GM12872 (cell line): ENCODE measurements at regions not wholly inside any gene's neighbourhood (a gene's known extent, or its start where the extent isn't known, plus 50 kb on each side); places are given as distances from the start of the nearest gene placed in this dataset.

Experiments
- TF ChIP-seq, protein P1 (sequence below): IDR thresholded peaks from 3 replicates; pipeline ENCODE4 v1.5.1; 2011; ENCODE audit warnings: low read depth, mild to moderate bottlenecking, low read length, moderate library complexity; ENCODE audit not compliant: insufficient read depth

DNA sequence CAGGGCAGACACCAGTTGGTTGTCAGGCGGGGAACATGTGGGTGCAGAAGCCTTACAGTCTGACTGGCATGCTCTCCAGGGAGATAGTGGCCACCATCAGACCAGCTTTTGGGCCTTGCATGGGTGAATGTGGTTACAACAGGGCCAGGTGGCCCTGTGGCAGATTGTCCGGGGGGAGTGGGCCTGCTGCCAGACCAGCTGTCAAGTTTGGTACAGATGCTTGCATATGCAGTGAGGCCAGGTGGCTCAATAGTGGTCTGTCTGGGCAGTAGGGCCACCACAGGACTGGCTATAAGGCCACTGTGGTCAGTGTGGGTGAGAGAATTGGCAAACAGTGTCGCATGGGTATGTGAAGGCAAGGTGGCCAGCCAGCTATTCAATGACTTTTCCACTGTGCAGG lies 148.7 kb downstream of the FAM174A start:
- TF ChIP-seq, protein P1, sequence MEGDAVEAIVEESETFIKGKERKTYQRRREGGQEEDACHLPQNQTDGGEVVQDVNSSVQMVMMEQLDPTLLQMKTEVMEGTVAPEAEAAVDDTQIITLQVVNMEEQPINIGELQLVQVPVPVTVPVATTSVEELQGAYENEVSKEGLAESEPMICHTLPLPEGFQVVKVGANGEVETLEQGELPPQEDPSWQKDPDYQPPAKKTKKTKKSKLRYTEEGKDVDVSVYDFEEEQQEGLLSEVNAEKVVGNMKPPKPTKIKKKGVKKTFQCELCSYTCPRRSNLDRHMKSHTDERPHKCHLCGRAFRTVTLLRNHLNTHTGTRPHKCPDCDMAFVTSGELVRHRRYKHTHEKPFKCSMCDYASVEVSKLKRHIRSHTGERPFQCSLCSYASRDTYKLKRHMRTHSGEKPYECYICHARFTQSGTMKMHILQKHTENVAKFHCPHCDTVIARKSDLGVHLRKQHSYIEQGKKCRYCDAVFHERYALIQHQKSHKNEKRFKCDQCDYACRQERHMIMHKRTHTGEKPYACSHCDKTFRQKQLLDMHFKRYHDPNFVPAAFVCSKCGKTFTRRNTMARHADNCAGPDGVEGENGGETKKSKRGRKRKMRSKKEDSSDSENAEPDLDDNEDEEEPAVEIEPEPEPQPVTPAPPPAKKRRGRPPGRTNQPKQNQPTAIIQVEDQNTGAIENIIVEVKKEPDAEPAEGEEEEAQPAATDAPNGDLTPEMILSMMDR: no peak

DNA sequence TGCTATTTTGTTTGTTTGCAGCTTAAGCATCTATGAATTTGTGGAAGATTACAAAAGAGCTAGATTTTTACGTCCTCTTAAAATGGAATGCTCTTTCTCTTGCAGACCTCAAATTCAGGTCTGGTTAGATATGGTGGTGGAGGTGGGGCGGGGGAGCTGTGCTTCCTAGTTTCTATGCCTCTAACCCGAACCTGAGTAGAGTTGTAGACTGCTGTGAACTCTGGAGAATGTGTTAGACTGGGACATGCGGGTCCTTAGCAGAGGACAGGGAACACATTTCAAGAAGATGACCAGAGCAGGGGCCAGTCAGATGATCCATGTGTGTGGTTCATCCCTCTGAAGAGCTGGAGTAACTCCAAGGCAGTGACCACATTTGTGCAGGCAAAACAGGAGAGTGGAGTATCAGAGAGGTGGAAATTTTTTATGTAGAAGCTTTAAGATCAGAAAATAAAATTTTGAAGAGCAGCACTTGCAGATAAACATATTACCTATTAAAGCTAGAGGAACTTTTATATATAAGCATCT lies 154.9 kb downstream of the FAM174A start:
- TF ChIP-seq, protein P1: no peak

DNA sequence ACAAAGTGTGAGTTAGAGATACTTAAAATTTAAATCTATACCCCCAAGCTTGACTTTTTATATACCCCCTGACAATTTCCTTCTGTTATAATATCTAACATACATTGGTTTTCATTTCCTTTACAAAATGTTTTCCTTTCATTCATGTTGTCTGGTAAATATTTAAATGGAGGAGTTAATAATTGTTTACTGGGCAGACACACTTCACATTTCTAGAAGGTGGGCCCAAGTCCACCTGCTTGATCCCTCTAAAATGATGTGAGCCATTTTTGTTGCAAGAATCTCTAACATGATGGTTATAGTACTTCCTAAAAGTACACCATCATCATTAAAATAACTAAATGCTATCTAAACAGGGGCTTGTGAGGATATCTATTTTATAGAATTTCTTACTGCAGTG lies 155.9 kb downstream of the FAM174A start:
- TF ChIP-seq, protein P1: no peak

DNA sequence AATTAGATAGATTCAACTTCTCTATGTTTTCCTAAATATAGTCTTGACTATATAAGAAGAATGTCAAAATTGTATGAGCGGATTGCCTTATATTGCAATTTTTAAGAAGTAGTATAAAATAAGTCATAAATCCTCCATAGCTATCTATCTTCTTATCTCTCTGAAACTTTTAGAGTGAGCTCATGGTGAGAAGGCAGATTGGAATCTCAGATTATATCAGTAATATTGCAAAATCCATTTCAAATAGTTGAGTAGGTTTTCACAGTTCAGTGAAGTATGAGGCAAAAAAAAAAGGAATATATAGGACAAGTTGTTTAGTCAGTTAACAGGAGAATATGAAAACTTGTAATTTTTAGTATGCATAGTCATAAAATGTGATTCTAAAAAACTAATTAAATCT lies 156.4 kb downstream of the FAM174A start:
- TF ChIP-seq, protein P1: no peak

DNA sequence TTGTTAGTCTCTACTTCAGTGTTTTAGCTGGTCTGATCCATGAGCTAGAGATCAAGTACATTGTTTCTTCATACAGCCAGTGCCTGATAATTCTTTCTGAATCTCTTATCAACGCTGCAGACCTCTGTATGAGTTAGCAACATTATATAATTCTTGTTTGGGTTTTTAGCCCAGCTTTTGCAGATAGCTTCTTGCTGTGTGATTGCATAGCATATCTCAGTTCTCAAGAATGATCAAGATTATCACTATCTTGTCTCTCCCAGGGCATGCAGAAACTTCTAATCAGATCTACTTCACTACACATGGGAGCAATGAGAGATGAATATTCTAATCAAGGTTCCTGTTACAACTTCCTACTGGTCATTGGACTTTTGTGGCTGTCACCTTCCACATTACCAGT lies 158.3 kb downstream of the FAM174A start:
- TF ChIP-seq, protein P1: no peak

DNA sequence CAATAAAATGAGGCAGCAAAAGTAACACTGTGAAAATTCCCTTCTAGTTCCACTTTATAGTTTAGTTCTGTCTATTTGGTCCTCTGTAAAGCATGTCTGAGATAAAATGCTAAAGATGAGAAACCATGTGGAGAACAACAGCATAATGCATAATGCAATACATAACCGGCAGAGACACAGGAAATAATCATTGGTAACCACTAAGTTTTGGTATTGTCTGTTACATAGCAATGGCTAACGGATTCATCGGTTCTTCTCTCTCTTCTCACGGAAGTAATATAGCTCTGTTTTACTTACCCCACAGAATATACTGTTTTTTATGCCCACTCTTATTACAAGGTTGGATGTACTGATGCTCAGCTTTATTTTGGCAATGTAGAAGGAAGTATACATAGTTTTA lies 158.9 kb downstream of the FAM174A start:
- TF ChIP-seq, protein P1: no peak

DNA sequence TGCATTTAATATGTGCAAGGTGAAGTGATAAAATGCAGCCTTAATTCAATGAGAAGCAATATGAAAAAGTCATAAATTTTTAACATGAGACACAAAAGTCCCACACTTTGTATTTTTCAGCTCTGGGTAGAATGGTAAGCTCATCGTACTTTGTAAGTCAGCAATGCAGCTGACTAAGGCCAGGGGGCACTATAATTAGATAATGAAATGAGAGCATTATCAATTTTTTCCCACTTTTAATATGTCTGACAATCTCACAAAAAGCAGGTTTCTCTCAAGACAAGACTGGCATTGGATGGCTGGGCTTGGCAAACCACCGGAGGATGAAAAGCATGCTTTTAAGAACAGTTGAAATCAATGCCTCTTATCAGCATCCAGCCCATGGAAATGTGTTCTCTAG lies 162.8 kb downstream of the FAM174A start:
- TF ChIP-seq, protein P1: peak; percentile 27; the same call in 1 of the 3 replicates
